GM18867 (cell line): ENCODE measurements at regions not wholly inside any gene's neighbourhood (a gene's known extent, or its start where the extent isn't known, plus 50 kb on each side); places are given as distances from the start of the nearest gene placed in this dataset.
"Not testable (repeated sequence)": the region's sequence is repeated elsewhere in the genome, so short reads cannot be mapped to it uniquely, and the experiment has no call there.

Experiments
- ATAC-seq: cut with Tn5 transposase; IDR thresholded peaks from one replicate; pipeline ENCODE4 v1.9.1; 2021; ENCODE audit warnings: mild to moderate bottlenecking, moderate library complexity; ENCODE audit not compliant: unreplicated experiment

- no peak for ATAC-seq
Measured at GRCh38 chr2:144937066-144937465, 417.1 kb upstream of the ZEB2 start.

GRCh38 chr2:144936442-144936841 is 416.5 kb upstream of the ZEB2 start:
- ATAC-seq, result no peak

- no peak for ATAC-seq
Measured at GRCh38 chr2:144935736-144936135, 415.8 kb upstream of the ZEB2 start.

GRCh38 chr2:144935191-144935590 is 415.3 kb upstream of the ZEB2 start:
- ATAC-seq, result no peak

GRCh38 chr2:144931960-144932359 is 412.0 kb upstream of the ZEB2 start:
- no peak for ATAC-seq

GRCh38 chr2:144931480-144931879 is 411.6 kb upstream of the ZEB2 start:
- ATAC-seq, result no peak

- ATAC-seq, result no peak
Measured at GRCh38 chr2:144927429-144927828, 407.5 kb upstream of the ZEB2 start.

GRCh38 chr2:144925886-144926285 is 406.0 kb upstream of the ZEB2 start:
- no peak for ATAC-seq

GRCh38 chr2:144924827-144925226 is 404.9 kb upstream of the ZEB2 start:
- no peak for ATAC-seq

- no peak for ATAC-seq
Measured at GRCh38 chr2:144922519-144922918, 402.6 kb upstream of the ZEB2 start.

GRCh38 chr2:144920755-144921530 is 401.0 kb upstream of the ZEB2 start:
- no peak for ATAC-seq

GRCh38 chr2:144914622-144915318 is 394.9 kb upstream of the ZEB2 start:
- no peak for ATAC-seq

GRCh38 chr2:144914113-144914512 is 394.2 kb upstream of the ZEB2 start:
- ATAC-seq, result no peak

- no peak for ATAC-seq
Measured at GRCh38 chr2:144912206-144912605, 392.3 kb upstream of the ZEB2 start.

GRCh38 chr2:144905956-144906355 is 386.0 kb upstream of the ZEB2 start:
- ATAC-seq, result no peak

GRCh38 chr2:144904612-144905011 is 384.7 kb upstream of the ZEB2 start:
- ATAC-seq, result no peak

- ATAC-seq, result not testable (repeated sequence)
Measured at GRCh38 chr2:144903045-144903444, 383.1 kb upstream of the ZEB2 start.

- not testable (repeated sequence) for ATAC-seq
Measured at GRCh38 chr2:144901386-144901785, 381.5 kb upstream of the ZEB2 start.

- ATAC-seq, result no peak
Measured at GRCh38 chr2:144896341-144896740, 376.4 kb upstream of the ZEB2 start.

GRCh38 chr2:144894612-144895599 is 375.0 kb upstream of the ZEB2 start:
- no peak for ATAC-seq

GRCh38 chr2:144893464-144893863 is 373.5 kb upstream of the ZEB2 start:
- no peak for ATAC-seq
